Testis (tissue), 2 donors: ENCODE measurements at regions not wholly inside any gene's neighbourhood (a gene's known extent, or its start where the extent isn't known, plus 50 kb on each side); places are given as distances from the start of the nearest gene placed in this dataset.

Experiments used
- DNase-seq: peaks from one replicate; pipeline ENCODE4 v3.0.0-alpha.2; 2019
- H3K27ac ChIP-seq, 2 donors: fragments of 200-600 bp; sonication (generic); one replicate each; pipeline ENCODE4 v1.5.1; 2019
- H3K27me3 ChIP-seq: fragments of 200-600 bp; sonication (generic); one replicate; pipeline ENCODE4 v1.5.1; 2019
- H3K36me3 ChIP-seq: fragments of 200-600 bp; sonication (generic); one replicate; pipeline ENCODE4 v1.5.1; 2017; ENCODE audit warnings: low read depth; ENCODE audit errors: missing control alignments
- H3K4me1 ChIP-seq: fragments of 200-600 bp; sonication (generic); one replicate; pipeline ENCODE4 v1.5.1; 2019
- H3K4me3 ChIP-seq, 2 donors: fragments of 200-600 bp; sonication (generic); one replicate each; pipeline ENCODE4 v1.5.1; 2017 to 2019
- H3K9me3 ChIP-seq: fragments of 200-600 bp; sonication (generic); one replicate; pipeline ENCODE4 v1.5.1; 2017
- CTCF ChIP-seq, 3 experiments: fragments of 450-650 bp in 2 of 3; fragments of 200-600 bp in 1 of 3; sonication (generic) in 1 of 3; IDR thresholded peaks; one replicate each; pipeline ENCODE4 v1.5.1; 2016 to 2019; ENCODE audit warnings: antibody characterized with exemption in 3 of 3, mild to moderate bottlenecking in 2 of 3, moderate library complexity in 1 of 3
- POLR2A ChIP-seq: fragments of 450-650 bp; IDR thresholded peaks from one replicate; pipeline ENCODE4 v1.6.1; 2017; ENCODE audit warnings: antibody characterized with exemption, mild to moderate bottlenecking, moderate library complexity
- WGBS, 2 donors: methylation state at CpG; one replicate each; pipeline ENCODE4 v1.1.5; 2018; 5-methylcytosine and 5-hydroxymethylcytosine counted together
- intact Hi-C: fragments of 100-400 bp; cut with DNase I; formaldehyde crosslinking; loops from one replicate; pipeline ENCODE4 v1.15.1; 2023; ENCODE audit warnings: low total_unique reads

GRCh38 chr4:128457726-128458125 lies 170.1 kb upstream of the PGRMC2 start:
- no peak overlapping the region for H3K4me3 ChIP-seq
- no peak for DNase-seq
- H3K27ac ChIP-seq, result no peak overlapping the region
- intact Hi-C loops, result loop anchor here (10.0 kb wide), 1 partner anchor 407 kb away; no protein-coding TSS in a partner anchor
- H3K27me3 ChIP-seq, result no peaks in the 10 kb centered on the region
- H3K36me3 ChIP-seq, result no peaks in the 10 kb centered on the region
- 82 to 89% methylated on average over 2 of the region's 2 CpGs for WGBS, 2 donors
- TF ChIP-seq CTCF (IDR thresholded peaks at IDR 0.05) (no peak), POLR2A (no peak)
- H3K9me3 ChIP-seq, result no peaks in the 10 kb centered on the region
- peaks cover 6% of the 10 kb centered on the region for H3K4me1 ChIP-seq

- H3K4me3 ChIP-seq, result no peak overlapping the region
- 79 to 84% methylated on average over 4 of the region's 4 CpGs for whole genome bisulfite sequencing, 2 donors
- intact Hi-C loops, result loop anchor here (10.0 kb wide), 1 partner anchor 409 kb away; no protein-coding TSS in a partner anchor
- no peak overlapping the region for H3K27ac ChIP-seq
- no peaks in the 10 kb centered on the region for H3K9me3 ChIP-seq
- H3K27me3 ChIP-seq, result no peaks in the 10 kb centered on the region
- peaks cover 6% of the 10 kb centered on the region for H3K4me1 ChIP-seq
- TF ChIP-seq POLR2A (no peak), CTCF (IDR thresholded peaks at IDR 0.05) (no peak)
- no peaks in the 10 kb centered on the region for H3K36me3 ChIP-seq
- DNase-seq, result no peak
Observed at GRCh38 chr4:128456171-128456570, 168.6 kb upstream of the PGRMC2 start.

DNA sequence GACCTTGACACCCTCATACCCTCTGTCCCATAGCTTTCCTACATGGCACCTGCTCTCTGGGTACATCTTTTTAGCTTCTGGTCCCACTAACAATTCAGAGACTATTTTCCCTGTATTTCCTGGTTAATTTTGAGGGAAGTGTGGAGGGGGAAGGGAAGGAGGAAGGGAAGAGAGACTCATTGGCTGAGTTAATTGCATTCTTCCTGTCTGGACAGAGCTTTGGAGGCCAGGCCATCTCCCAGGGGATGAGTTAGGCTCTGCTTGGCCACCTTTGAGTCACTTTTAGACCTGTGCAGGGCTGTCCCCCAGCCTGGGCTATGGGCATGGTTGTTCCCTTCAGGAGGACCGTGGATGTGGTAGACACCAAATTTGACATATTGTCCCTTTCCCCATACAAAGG lies 167.9 kb upstream of the PGRMC2 start:
- TF ChIP-seq POLR2A (no peak), CTCF (IDR thresholded peaks at IDR 0.05) (no peak)
- 94 to 100% methylated on average over 1 of the region's 1 CpG for WGBS, 2 donors
- no peak for DNase-seq
- H3K4me3 ChIP-seq, result no peak overlapping the region
- H3K4me1 ChIP-seq, result peaks cover 3% of the 10 kb centered on the region
- intact Hi-C loops, result loop anchor here (10.0 kb wide), 1 partner anchor 409 kb away; no protein-coding TSS in a partner anchor
- no peaks in the 10 kb centered on the region for H3K9me3 ChIP-seq
- no peak overlapping the region for H3K27ac ChIP-seq
- no peaks in the 10 kb centered on the region for H3K27me3 ChIP-seq
- no peaks in the 10 kb centered on the region for H3K36me3 ChIP-seq

- WGBS, 2 donors, result 80 to 89% methylated on average over 4 of the region's 4 CpGs
- Histone ChIP-seq H3K27me3 (no peaks in the 10 kb centered on the region), H3K4me3 (no peak overlapping the region), H3K27ac (no peak overlapping the region), H3K36me3 (no peaks in the 10 kb centered on the region), H3K4me1 (peaks cover 3% of the 10 kb centered on the region), H3K9me3 (no peaks in the 10 kb centered on the region)
- no peak for DNase-seq
- TF ChIP-seq POLR2A, result no peak
- no peak for TF ChIP-seq CTCF (IDR thresholded peaks at IDR 0.05)
- intact Hi-C loops, result loop anchor here (10.0 kb wide), 1 partner anchor 410 kb away; no protein-coding TSS in a partner anchor
Observed at GRCh38 chr4:128454881-128455280, 167.3 kb upstream of the PGRMC2 start.

DNA sequence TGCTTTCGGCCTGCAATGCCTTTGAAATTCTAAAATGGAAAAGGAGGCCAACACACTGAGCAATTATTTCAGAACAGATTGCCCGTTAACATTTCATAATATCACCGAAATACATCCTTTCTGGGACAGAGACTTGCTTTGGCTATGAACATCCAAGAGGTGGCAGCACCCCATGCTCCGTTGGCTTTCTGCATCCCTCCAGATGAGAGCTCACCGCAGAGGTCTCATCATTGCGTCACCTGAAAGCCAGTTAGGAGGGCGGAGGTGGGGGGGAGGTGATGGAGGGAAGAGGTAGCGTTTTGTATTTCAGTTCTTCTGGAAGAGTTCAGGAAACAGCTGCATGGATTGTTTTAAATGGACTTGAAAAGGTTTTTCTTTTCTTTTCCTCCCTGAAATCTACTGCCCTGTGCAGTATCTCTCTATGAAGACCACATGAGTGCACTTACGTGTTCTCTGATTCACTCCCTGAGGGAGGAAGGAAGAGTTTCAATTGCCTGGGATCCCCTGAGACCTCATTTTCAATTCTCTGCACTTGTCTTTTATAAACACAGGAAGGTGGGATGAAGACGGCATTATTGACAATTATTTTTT lies 166.8 kb upstream of the PGRMC2 start:
- H3K36me3 ChIP-seq, result no peaks in the 10 kb centered on the region
- H3K4me1 ChIP-seq, result peaks cover 3% of the 10 kb centered on the region
- H3K27me3 ChIP-seq, result no peaks in the 10 kb centered on the region
- H3K9me3 ChIP-seq, result no peaks in the 10 kb centered on the region
- no peak overlapping the region for H3K27ac ChIP-seq
- TF ChIP-seq CTCF (IDR thresholded peaks at IDR 0.05) (peak; percentile 51 to 70 (median 67)), POLR2A (no peak)
- H3K4me3 ChIP-seq, result no peak overlapping the region
- DNase-seq, result peak; percentile 85
- 35 to 57% methylated on average over 10 of the region's 10 CpGs for WGBS, 2 donors
- intact Hi-C loops, result loop anchor here (10.0 kb wide), 1 partner anchor 410 kb away; no protein-coding TSS in a partner anchor
